Liver (tissue), 7 donors: ENCODE measurements at regions not wholly inside any gene's neighbourhood (a gene's known extent, or its start where the extent isn't known, plus 50 kb on each side); places are given as distances from the start of the nearest gene placed in this dataset.

ENCODE experiments used
- DNase-seq: peaks from one replicate; pipeline ENCODE4 v3.0.0-alpha.2; 2017; ENCODE audit warnings: low spot score
- H3K27ac ChIP-seq, 2 donors: one replicate each; pipeline ENCODE4 v1.7.0; 2013; ENCODE audit warnings: inconsistent platforms in 2 of 2, low read length in 2 of 2, control low read depth in 1 of 2, low read depth in 1 of 2, mild to moderate bottlenecking in 1 of 2
- H3K27me3 ChIP-seq, 4 donors: one replicate each; pipeline versions ENCODE4 v1.6.1 to v1.7.0; 2013; ENCODE audit warnings: low read length in 3 of 4, inconsistent platforms in 1 of 4, mild to moderate bottlenecking in 1 of 4, moderate library complexity in 1 of 4; ENCODE audit not compliant: control insufficient read depth in 4 of 4, insufficient read depth in 4 of 4
- H3K36me3 ChIP-seq, 4 donors: one replicate each; pipeline versions ENCODE4 v1.6.1 to v1.7.0; 2013; ENCODE audit warnings: low read length in 3 of 4, mild to moderate bottlenecking in 3 of 4, low read depth in 1 of 4, moderate library complexity in 1 of 4; ENCODE audit not compliant: control insufficient read depth in 4 of 4, insufficient read depth in 3 of 4
- H3K4me1 ChIP-seq, 4 donors: one replicate each; pipeline versions ENCODE4 v1.6.1 to v1.7.0; 2013; ENCODE audit warnings: low read length in 3 of 4, mild to moderate bottlenecking in 3 of 4, moderate library complexity in 1 of 4; ENCODE audit not compliant: control insufficient read depth in 4 of 4, insufficient read depth in 4 of 4
- H3K4me3 ChIP-seq, 3 donors: one replicate each; pipeline versions ENCODE4 v1.6.1 to v1.7.0; 2013; ENCODE audit warnings: low read length in 3 of 3, control low read depth in 1 of 3, low read depth in 1 of 3, mild to moderate bottlenecking in 1 of 3
- H3K9ac ChIP-seq, 2 donors: one replicate each; pipeline ENCODE4 v1.7.0; 2013; ENCODE audit warnings: low read length in 2 of 2, mild to moderate bottlenecking in 2 of 2, moderate library complexity in 2 of 2, control low read depth in 1 of 2, low read depth in 1 of 2
- H3K9me3 ChIP-seq, 4 donors: one replicate each; pipeline versions ENCODE4 v1.6.1 to v1.7.0; 2013; ENCODE audit warnings: low read length in 3 of 4; ENCODE audit not compliant: control insufficient read depth in 4 of 4
- EGR1 ChIP-seq, 2 donors: IDR thresholded peaks; 2 replicates each; pipeline ENCODE4 v1.6.1; 2016 to 2018; ENCODE audit warnings: antibody characterized with exemption in 2 of 2, low read depth in 2 of 2
- FOXA1 ChIP-seq: IDR thresholded peaks from 2 replicates; pipeline ENCODE4 v1.6.1; 2016; ENCODE audit warnings: antibody characterized with exemption
- FOXA2 ChIP-seq: IDR thresholded peaks from 2 replicates; pipeline ENCODE4 v1.6.1; 2016; ENCODE audit warnings: antibody characterized with exemption
- GABPA ChIP-seq, 2 donors: IDR thresholded peaks in 1 of 2; conservative IDR thresholded peaks in 1 of 2; 2 replicates each; pipeline ENCODE4 v1.6.1; 2016; ENCODE audit warnings: antibody characterized with exemption in 2 of 2, mild to moderate bottlenecking in 1 of 2, moderate library complexity in 1 of 2
- HNF4A ChIP-seq, 2 donors: conservative IDR thresholded peaks; 2 replicates each; pipeline ENCODE4 v1.6.1; 2016; ENCODE audit warnings: antibody characterized with exemption in 2 of 2, mild to moderate bottlenecking in 2 of 2
- HNF4G ChIP-seq: IDR thresholded peaks from 2 replicates; pipeline ENCODE4 v1.6.1; 2016; ENCODE audit warnings: antibody characterized with exemption
- JUND ChIP-seq, 2 donors: IDR thresholded peaks; 2 replicates each; pipeline ENCODE4 v1.6.1; 2016; ENCODE audit warnings: antibody characterized with exemption in 2 of 2
- MAX ChIP-seq: IDR thresholded peaks from 2 replicates; pipeline ENCODE4 v1.6.1; 2016; ENCODE audit warnings: antibody characterized with exemption
- NR2F2 ChIP-seq: IDR thresholded peaks from 2 replicates; pipeline ENCODE4 v1.6.1; 2016; ENCODE audit warnings: antibody characterized with exemption
- RAD21 ChIP-seq, 2 donors: IDR thresholded peaks; 2 replicates each; pipeline ENCODE4 v1.6.1; 2016; ENCODE audit warnings: antibody characterized with exemption in 2 of 2, mild to moderate bottlenecking in 2 of 2
- REST ChIP-seq: IDR thresholded peaks from 2 replicates; pipeline ENCODE4 v1.6.1; 2016; ENCODE audit warnings: antibody characterized with exemption, mild to moderate bottlenecking
- RXRA ChIP-seq, 2 donors: IDR thresholded peaks; 2 replicates each; pipeline ENCODE4 v1.6.1; 2017 to 2018; ENCODE audit warnings: antibody characterized with exemption in 2 of 2, mild to moderate bottlenecking in 1 of 2
- SP1 ChIP-seq: IDR thresholded peaks from 2 replicates; pipeline ENCODE4 v1.6.1; 2018; ENCODE audit warnings: antibody characterized with exemption, mild to moderate bottlenecking
- TAF1 ChIP-seq: conservative IDR thresholded peaks from 2 replicates; pipeline ENCODE4 v1.6.1; 2016; ENCODE audit warnings: antibody characterized with exemption, mild to moderate bottlenecking
- ZBTB33 ChIP-seq: IDR thresholded peaks from 2 replicates; pipeline ENCODE4 v1.6.1; 2016; ENCODE audit warnings: antibody characterized with exemption
- WGBS: extraction: QIAGEN DNeasy Blood & Tissue Kit; methylation state at CpG from one replicate; pipeline ENCODE4 v1.1.7; 2013; 5-methylcytosine and 5-hydroxymethylcytosine counted together
- donor health status: healthy.
- donor health status: healthy.
- donor health status: healthy.
- donor health status: healthy.

GRCh38 chr5:91474201-91474600 is 91.1 kb upstream of the ARRDC3 start:
- Histone ChIP-seq H3K4me3 (no peak overlapping the region), H3K9me3 (no peaks in the 10 kb centered on the region), H3K4me1 (no peaks in the 10 kb centered on the region), H3K27ac (no peak overlapping the region), H3K27me3 (no peaks in the 10 kb centered on the region), H3K9ac (no peak overlapping the region), H3K36me3 (no peaks in the 10 kb centered on the region)
- no peak for TF ChIP-seq FOXA1
- no peak for TF ChIP-seq HNF4G
- TF ChIP-seq HNF4A (conservative IDR thresholded peaks at IDR 0.05), result no peak
- TF ChIP-seq RXRA (IDR thresholded peaks at IDR 0.05), result no peak
- WGBS, result 66% methylated on average over 1 of the region's 1 CpG
- DNase-seq, result no peak

GRCh38 chr5:91472631-91473030 is 89.5 kb upstream of the ARRDC3 start:
- TF ChIP-seq TAF1, result no peak
- no peak for TF ChIP-seq HNF4G
- TF ChIP-seq RXRA (IDR thresholded peaks at IDR 0.05), result no peak
- TF ChIP-seq SP1, result no peak
- no peak for TF ChIP-seq EGR1 (IDR thresholded peaks at IDR 0.05; ENCODE audit: low read depth in 2 of 2)
- TF ChIP-seq NR2F2, result no peak
- TF ChIP-seq REST, result no peak
- no peak for TF ChIP-seq GABPA (IDR thresholded peaks at IDR 0.05 in 1 of 2, conservative IDR thresholded peaks at IDR 0.05 in 1 of 2)
- no peak for TF ChIP-seq FOXA1
- no peak for TF ChIP-seq MAX
- TF ChIP-seq RAD21 (IDR thresholded peaks at IDR 0.05), result no peak
- TF ChIP-seq FOXA2, result no peak
- TF ChIP-seq JUND (IDR thresholded peaks at IDR 0.05), result no peak
- no peak for DNase-seq
- Histone ChIP-seq H3K27ac (no peak overlapping the region), H3K4me1 (no peaks in the 10 kb centered on the region), H3K27me3 (no peaks in the 10 kb centered on the region), H3K36me3 (no peaks in the 10 kb centered on the region), H3K9ac (no peak overlapping the region), H3K4me3 (no peak overlapping the region), H3K9me3 (no peaks in the 10 kb centered on the region)
- 71% methylated on average over 1 of the region's 1 CpG for WGBS

GRCh38 chr5:91469517-91470165 is 86.5 kb upstream of the ARRDC3 start:
- no peak for DNase-seq
- 69% methylated on average over 10 of the region's 10 CpGs for WGBS
- H3K9ac ChIP-seq, result no peak overlapping the region

More at GRCh38 chr5:91469517-91470165, 86.5 kb upstream of the ARRDC3 start:
- Histone ChIP-seq H3K4me3 (no peak overlapping the region), H3K4me1 (no peaks in the 10 kb centered on the region), H3K36me3 (no peaks in the 10 kb centered on the region), H3K9me3 (no peaks in the 10 kb centered on the region), H3K27me3 (no peaks in the 10 kb centered on the region), H3K27ac (no peak overlapping the region)
- TF ChIP-seq ZBTB33 (no peak), SP1 (peak; percentile 7)
